ENCODE measurements at regions not wholly inside any gene's neighbourhood (a gene's known extent, or its start where the extent isn't known, plus 50 kb on each side); places are given as distances from the start of the nearest gene placed in this dataset.
"Not testable (repeated sequence)": the region's sequence is repeated elsewhere in the genome, so short reads cannot be mapped to it uniquely, and the experiment has no call there.

DNA sequence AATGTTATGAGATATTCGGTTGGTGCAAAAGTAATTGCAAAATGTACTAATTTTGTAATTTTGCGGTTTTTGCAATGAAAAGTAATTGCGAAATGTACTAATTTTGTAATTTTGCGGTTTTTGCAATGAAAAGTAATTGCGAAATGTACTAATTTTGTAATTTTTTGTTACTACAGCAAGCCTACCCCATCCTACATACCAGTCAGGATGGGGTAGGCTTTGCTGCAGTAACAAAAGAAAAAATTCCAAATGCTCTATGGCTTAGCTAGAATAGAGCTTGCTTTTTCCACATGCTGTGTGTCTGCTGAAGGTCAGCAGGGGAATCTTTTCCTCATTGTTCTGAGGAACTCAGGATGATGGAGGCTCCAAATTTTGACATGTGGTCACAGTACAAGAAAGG lies 83.3 kb upstream of the GPRC5B start:
- H3K4me1 ChIP-seq (ENCODE audit: low read depth), result no peaks in the 10 kb centered on the region
- H3K27ac ChIP-seq, result no peak overlapping the region
- no peaks in the 10 kb centered on the region for H3K27me3 ChIP-seq
- DNase-seq (ENCODE audit: low read depth in 1 of 2, low spot score in 1 of 2), result no peak
- no peak for TF ChIP-seq CTCF (IDR thresholded peaks at IDR 0.05; ENCODE audit: low read depth, low read length)
- no peak overlapping the region for H3K4me3 ChIP-seq
- H3K9me3 ChIP-seq (ENCODE audit: low read depth), result no peaks in the 10 kb centered on the region
- no peaks in the 10 kb centered on the region for H3K36me3 ChIP-seq

- DNase-seq (ENCODE audit: low read depth in 1 of 2, low spot score in 1 of 2), result no peak
- no peak for TF ChIP-seq CTCF (IDR thresholded peaks at IDR 0.05; ENCODE audit: low read depth, low read length)
- Histone ChIP-seq H3K9me3 (ENCODE audit: low read depth) (no peaks in the 10 kb centered on the region), H3K36me3 (no peaks in the 10 kb centered on the region), H3K4me1 (ENCODE audit: low read depth) (no peaks in the 10 kb centered on the region), H3K27me3 (no peaks in the 10 kb centered on the region), H3K4me3 (no peak overlapping the region), H3K27ac (no peak overlapping the region)
These were observed 82.9 kb upstream of the GPRC5B start for GRCh38 chr16:19967561-19967960.

DNA sequence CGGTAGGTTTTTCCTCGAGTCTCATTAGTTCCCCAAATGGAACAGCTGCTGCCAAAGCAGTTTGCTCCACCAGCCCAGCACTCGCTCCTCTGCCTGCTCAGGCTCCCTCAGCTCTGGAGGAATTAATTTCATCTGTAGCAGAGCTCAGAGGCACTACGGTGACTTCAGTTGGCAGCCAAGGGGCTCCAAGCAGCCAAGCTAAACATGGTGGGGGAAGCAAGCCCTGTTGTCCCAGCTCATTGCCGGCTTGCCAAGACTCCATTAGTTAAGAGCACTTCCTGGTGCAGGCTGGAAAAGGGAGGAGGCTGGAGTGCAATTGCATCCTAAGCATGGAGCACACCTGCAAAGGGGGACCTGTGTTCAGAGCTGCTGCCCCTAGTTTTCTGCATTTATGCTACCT lies 78.7 kb upstream of the GPRC5B start:
- Histone ChIP-seq H3K27ac (no peak overlapping the region), H3K4me1 (ENCODE audit: low read depth) (no peaks in the 10 kb centered on the region), H3K4me3 (no peak overlapping the region), H3K9me3 (ENCODE audit: low read depth) (no peaks in the 10 kb centered on the region), H3K36me3 (no peaks in the 10 kb centered on the region), H3K27me3 (no peaks in the 10 kb centered on the region)
- TF ChIP-seq CTCF (IDR thresholded peaks at IDR 0.05; ENCODE audit: low read depth, low read length), result no peak
- DNase-seq (ENCODE audit: low read depth in 1 of 2, low spot score in 1 of 2), result no peak

GRCh38 chr16:19960183-19960582 lies 75.5 kb upstream of the GPRC5B start:
- H3K27me3 ChIP-seq, result no peaks in the 10 kb centered on the region
- H3K9me3 ChIP-seq (ENCODE audit: low read depth), result no peaks in the 10 kb centered on the region
- no peaks in the 10 kb centered on the region for H3K36me3 ChIP-seq
- H3K4me1 ChIP-seq (ENCODE audit: low read depth), result no peaks in the 10 kb centered on the region
- H3K27ac ChIP-seq, result no peak overlapping the region
- no peak for TF ChIP-seq CTCF (IDR thresholded peaks at IDR 0.05; ENCODE audit: low read depth, low read length)
- DNase-seq (ENCODE audit: low read depth in 1 of 2, low spot score in 1 of 2), result no peak
- H3K4me3 ChIP-seq, result no peak overlapping the region

GRCh38 chr16:19959736-19960135 lies 75.1 kb upstream of the GPRC5B start:
- no peak for DNase-seq (ENCODE audit: low read depth in 1 of 2, low spot score in 1 of 2)
- Histone ChIP-seq H3K36me3 (no peaks in the 10 kb centered on the region), H3K27me3 (no peaks in the 10 kb centered on the region), H3K9me3 (ENCODE audit: low read depth) (no peaks in the 10 kb centered on the region), H3K4me1 (ENCODE audit: low read depth) (no peaks in the 10 kb centered on the region), H3K27ac (no peak overlapping the region), H3K4me3 (no peak overlapping the region)
- TF ChIP-seq CTCF (IDR thresholded peaks at IDR 0.05; ENCODE audit: low read depth, low read length), result no peak

DNA sequence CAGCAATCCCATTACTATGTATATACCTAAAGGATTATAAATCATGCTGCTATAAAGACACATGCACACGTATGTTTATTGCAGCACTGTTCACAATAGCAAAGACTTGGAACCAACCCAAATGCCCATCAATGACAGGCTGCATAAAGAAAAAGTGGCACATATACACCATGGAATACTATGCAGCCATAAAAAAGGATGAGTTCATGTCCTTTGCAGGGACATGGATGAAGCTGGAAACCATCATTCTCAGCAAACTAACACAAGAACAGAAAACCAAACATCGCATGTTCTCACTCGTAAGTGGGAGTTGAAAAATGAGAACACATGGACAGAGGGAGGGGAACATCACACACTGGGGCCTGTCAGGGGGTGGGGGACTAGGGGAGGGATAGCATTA lies 71.2 kb upstream of the GPRC5B start:
- H3K27ac ChIP-seq; H3K36me3 ChIP-seq; H3K4me3 ChIP-seq; DNase-seq (ENCODE audit: low read depth in 1 of 2, low spot score in 1 of 2); H3K4me1 ChIP-seq (ENCODE audit: low read depth); H3K27me3 ChIP-seq; H3K9me3 ChIP-seq (ENCODE audit: low read depth): not testable (repeated sequence)

DNA sequence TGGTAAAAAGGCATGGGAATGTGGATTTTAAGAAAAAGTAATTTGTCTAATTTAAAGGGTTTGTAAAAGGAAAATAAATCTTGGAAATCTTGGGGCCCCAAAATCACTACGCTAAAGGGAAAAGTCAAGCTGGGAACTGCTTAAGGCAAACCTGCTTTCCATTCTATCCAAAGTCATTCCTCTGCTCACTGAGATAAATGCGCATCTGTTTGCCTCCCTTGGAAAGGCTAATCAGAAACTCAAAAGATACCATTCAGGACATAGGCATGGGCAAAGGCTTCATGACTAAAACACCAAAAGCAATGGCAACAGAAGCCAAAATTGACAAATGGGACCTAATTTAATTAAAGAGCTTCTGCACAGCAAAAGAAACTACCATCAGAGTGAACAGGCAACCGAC lies 70.4 kb upstream of the GPRC5B start:
- not testable (repeated sequence) for H3K27ac ChIP-seq; H3K9me3 ChIP-seq (ENCODE audit: low read depth); H3K36me3 ChIP-seq; H3K4me1 ChIP-seq (ENCODE audit: low read depth); H3K4me3 ChIP-seq; H3K27me3 ChIP-seq; DNase-seq (ENCODE audit: low read depth in 1 of 2, low spot score in 1 of 2)
